GM19455 (cell line): ENCODE measurements at regions not wholly inside any gene's neighbourhood (a gene's known extent, or its start where the extent isn't known, plus 50 kb on each side); places are given as distances from the start of the nearest gene placed in this dataset.
"Not testable (repeated sequence)": the region's sequence is repeated elsewhere in the genome, so short reads cannot be mapped to it uniquely, and the experiment has no call there.

ENCODE experiments used
- ATAC-seq: cut with Tn5 transposase; IDR thresholded peaks from one replicate; pipeline ENCODE4 v1.9.1; 2021; ENCODE audit not compliant: unreplicated experiment

GRCh38 chr4:115678425-115678941 is 565.1 kb upstream of the NDST4 start:
- no peak for ATAC-seq

GRCh38 chr4:115675719-115676118 is 562.3 kb upstream of the NDST4 start:
- ATAC-seq = no peak

- no peak for ATAC-seq
Observed at GRCh38 chr4:115674485-115674884, 561.1 kb upstream of the NDST4 start.

GRCh38 chr4:115671581-115671980 is 558.2 kb upstream of the NDST4 start:
- no peak for ATAC-seq

- ATAC-seq = no peak
Observed at GRCh38 chr4:115670930-115671329, 557.5 kb upstream of the NDST4 start.

GRCh38 chr4:115668396-115668795 is 555.0 kb upstream of the NDST4 start:
- ATAC-seq = no peak

GRCh38 chr4:115664285-115664684 is 550.9 kb upstream of the NDST4 start:
- no peak for ATAC-seq

- no peak for ATAC-seq
Observed at GRCh38 chr4:115660465-115660864, 547.0 kb upstream of the NDST4 start.

GRCh38 chr4:115657991-115658650 is 544.7 kb upstream of the NDST4 start:
- ATAC-seq = no peak

GRCh38 chr4:115655626-115656025 is 542.2 kb upstream of the NDST4 start:
- ATAC-seq = no peak

- no peak for ATAC-seq
Observed at GRCh38 chr4:115648786-115649185, 535.4 kb upstream of the NDST4 start.

GRCh38 chr4:115629270-115629669 is 515.9 kb upstream of the NDST4 start:
- no peak for ATAC-seq

GRCh38 chr4:115609631-115610030 is 496.2 kb upstream of the NDST4 start:
- no peak for ATAC-seq

- no peak for ATAC-seq
Observed at GRCh38 chr4:115607311-115607710, 493.9 kb upstream of the NDST4 start.

- no peak for ATAC-seq
Observed at GRCh38 chr4:115596265-115597001, 483.0 kb upstream of the NDST4 start.

GRCh38 chr4:115580901-115581300 is 467.5 kb upstream of the NDST4 start:
- ATAC-seq = no peak

GRCh38 chr4:115575851-115576250 is 462.4 kb upstream of the NDST4 start:
- no peak for ATAC-seq

GRCh38 chr4:115562506-115562905 is 449.1 kb upstream of the NDST4 start:
- no peak for ATAC-seq

- ATAC-seq = no peak
Observed at GRCh38 chr4:115548123-115548522, 434.7 kb upstream of the NDST4 start.

GRCh38 chr4:115537387-115537786 is 424.0 kb upstream of the NDST4 start:
- no peak for ATAC-seq

- ATAC-seq = no peak
Observed at GRCh38 chr4:115529126-115529525, 415.7 kb upstream of the NDST4 start.

- ATAC-seq = not testable (repeated sequence)
Observed at GRCh38 chr4:115519476-115519875, 406.1 kb upstream of the NDST4 start.
